ENCODE measurements at regions not wholly inside any gene's neighbourhood (a gene's known extent, or its start where the extent isn't known, plus 50 kb on each side); places are given as distances from the start of the nearest gene placed in this dataset.
A peak's percentile ranks its signal among the peaks of the same experiment; 100 is the strongest.
"Not testable (repeated sequence)": the region's sequence is repeated elsewhere in the genome, so short reads cannot be mapped to it uniquely, and the experiment has no call there.

DNA sequence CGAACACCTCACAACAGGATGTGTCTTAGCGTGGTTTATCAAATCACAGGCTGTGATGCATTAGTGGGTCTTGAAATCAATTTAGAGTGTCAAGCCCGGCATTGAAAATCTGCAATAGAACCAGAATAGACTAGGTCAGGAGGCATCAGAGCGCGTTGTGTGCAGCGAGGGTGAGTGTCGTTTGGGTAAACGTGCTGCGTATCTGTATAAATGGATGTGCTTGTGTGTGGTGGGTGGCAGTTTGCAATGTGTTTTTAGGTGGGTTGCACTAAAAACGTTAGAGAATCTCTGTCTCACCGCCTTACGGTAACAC, 121.0 kb upstream of the SULF2 start:
- no peak for DNase-seq

DNA sequence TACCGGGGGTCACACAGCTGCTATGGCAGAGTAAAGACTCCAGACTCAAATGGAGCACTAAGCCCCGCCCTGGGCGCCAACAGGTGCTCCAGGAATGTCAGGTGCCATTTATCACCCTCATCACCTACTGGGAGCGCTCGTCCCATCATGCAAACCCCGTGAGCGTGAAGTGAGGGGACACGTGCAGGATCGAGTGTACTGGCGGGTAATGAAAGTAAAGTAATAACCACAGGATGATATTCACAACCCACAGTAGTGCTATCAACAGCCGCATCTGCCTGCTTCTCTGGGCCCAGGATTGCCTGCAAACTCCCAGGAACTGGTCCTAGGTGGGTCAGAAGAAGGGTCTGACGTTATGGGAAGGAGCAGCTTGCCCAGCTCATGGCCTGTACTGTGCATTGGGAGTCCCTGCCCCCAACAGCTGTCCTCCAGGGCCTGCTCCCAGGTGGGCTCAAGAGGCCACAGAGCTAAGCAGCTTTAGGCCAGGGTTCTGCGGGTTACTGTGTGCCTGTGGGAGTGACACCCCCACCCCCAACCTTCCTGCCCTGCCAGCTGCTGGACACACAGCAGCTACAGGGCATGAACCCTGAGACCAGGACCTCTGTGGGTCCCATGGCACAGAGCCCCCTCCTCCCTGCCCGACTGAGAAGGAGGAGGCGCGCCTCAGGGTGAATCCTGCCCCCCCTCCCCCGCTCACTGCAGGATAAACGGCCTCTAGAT, 120.5 kb upstream of the SULF2 start:
- DNase-seq: no peak

DNA sequence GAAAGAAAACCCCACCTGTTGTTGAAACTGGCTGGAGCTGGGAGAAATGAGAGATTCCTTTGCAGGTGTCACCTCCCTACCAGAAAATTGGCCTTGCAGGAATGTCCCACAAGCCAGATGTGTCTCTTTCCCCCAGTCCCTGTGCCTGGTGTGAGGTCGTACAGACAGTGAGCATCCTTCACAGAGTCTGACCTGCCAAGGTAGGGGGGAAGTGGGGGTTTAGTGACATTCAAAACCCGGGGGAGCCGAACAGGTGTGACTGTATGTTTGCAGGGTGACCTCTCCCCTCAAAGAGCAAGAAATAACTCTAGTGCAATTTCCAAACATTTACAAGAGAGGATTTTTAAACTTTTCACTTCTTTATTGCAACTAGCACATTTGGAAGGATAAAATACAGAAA, 117.7 kb upstream of the SULF2 start:
- not testable (repeated sequence) for DNase-seq

DNA sequence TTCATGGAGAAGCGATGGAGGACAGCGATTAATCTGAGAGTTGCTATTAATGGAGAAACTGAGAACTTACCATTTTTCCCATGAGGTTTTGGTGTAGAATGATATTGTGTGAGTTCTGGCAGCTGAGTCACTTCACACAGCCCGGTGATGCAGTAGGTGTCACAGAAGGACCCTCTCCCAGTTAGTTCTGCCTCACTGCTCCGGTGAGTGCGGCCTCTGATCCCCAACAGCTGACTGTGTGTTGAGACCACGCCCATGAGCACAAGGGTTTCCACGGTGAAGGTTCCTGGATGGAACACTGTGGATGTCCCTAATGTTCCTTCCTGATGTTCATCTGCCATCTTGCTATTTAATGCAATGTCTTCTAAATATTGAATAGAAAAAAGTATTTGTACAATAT, 114.0 kb upstream of the SULF2 start:
- DNase-seq: not testable (repeated sequence)

DNA sequence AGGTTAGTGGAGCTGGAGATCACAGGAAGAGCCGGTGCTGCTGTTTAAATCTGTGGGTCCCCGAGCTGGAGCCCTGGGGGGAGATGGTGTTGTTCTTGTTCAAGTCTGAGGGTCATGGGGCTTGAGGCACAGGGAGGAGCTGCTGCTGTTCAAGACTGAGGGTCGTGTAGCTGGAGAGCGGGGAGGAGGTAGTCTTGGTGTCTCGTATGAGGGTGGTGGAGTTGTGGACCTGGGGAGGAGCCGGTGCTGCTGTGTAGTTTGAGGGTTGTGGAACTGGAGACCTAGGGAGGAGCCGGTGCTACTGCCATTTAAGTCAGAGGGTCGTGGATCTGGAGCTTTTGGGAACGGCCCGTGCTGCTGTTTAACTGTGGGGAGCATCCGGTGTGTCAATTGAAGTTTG, 112.2 kb upstream of the SULF2 start:
- DNase-seq: no peak

DNA sequence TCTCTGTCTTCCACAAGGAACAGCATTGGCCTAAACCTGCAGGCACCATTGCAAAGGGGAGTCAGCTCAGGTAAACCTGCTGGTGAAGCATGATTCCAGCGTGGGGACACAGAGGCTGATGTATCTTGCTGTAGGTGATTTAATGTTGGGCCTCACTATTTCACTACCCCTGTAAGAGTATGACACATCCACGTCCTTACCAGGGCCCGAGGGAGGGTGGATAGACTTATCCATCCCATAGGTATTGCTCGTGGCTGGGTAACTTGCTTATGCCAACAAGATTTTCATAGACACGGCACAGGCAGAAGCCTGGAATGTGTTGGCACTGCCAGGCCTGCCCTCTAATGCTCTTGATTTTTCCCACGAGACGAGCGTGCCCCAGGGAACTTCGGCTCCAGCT, 107.4 kb upstream of the SULF2 start:
- not testable (repeated sequence) for DNase-seq

DNA sequence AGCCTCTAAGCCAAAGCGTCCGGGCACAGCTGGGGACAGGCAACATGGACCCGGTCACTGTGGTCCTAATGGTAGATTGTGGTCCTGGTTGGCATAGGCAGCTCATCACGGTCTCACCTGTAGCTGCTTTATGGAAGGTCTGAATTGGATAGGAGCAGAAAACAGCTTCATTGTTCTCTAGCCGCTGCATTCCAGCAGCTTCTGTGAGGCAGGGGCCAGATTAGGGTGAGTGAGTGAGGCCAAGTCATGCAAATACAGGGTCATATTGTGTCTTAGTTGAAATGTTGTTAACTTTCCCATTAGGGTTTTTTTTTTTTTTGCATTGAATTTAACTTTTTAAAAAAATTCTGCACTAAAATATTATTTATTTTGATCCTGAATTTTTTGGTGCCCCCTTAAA, 105.4 kb upstream of the SULF2 start:
- DNase-seq: not testable (repeated sequence)

DNA sequence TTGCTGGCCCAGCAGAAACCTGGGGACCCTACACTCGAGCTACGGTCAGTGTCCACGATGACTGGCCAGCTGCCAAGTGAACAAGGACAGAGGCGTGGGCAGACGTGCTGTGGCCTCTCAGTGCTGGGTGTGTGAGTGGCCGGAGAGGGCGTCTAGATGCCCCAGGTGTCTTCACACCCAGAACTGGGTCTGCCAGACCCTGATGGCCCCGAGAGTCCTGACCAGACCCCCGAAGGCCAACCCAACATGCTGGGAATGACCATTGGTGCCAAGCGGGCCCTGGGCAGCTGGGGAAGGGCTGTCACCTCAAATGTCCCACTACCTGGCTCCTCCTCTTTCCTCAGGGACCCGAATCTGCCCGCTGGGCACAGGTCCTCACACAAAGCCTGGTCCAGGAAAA, 104.5 kb upstream of the SULF2 start:
- DNase-seq: not testable (repeated sequence)

DNA sequence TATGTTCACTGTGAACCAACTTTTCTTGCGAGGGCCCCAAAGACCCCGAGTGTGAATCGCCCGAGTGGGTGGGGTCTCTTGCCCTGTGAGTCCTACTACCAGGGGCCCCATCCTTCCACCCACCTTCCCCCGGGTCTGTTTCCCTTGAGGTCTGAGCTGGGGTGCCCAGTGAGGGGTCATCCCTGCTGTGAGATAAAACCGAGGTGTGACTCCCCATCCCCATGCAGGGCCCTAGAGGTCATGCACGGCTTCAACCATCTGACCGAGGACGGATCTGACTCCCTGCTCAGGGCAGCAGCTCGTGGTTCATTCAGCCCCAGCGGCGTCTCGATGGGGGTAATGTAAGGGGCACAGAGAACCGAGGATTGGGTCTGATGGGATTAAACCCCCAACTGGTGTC, 103.1 kb upstream of the SULF2 start:
- DNase-seq: no peak

DNA sequence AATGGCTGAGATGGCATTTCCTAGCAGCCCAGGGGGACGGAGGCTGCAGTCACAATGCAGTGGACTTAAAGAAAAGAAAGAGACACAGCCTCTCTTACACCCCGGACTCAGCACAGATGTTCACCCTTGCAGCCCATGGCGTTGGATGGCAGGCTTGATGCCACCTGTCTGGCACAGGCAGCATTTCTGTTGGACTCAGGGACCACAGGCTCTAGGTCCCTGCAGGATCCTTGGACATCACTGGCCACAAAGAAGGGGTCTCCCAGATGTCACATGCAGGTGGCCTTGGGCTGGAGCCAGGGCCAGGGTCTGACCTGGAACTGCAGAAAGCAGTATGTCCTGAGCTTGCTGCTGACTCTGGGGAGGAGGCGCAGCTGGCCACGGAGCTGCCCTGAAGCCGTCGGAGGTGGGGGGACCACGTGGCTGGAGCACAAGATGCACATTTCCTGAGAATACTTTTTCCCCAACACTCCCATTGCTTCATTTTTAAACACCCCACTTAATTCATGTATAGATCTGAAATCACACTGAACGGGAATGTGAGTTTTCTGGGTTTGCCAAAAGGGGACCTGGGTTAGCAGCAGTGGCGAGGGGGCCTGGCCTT, 102.3 kb upstream of the SULF2 start:
- DNase-seq: no peak

DNA sequence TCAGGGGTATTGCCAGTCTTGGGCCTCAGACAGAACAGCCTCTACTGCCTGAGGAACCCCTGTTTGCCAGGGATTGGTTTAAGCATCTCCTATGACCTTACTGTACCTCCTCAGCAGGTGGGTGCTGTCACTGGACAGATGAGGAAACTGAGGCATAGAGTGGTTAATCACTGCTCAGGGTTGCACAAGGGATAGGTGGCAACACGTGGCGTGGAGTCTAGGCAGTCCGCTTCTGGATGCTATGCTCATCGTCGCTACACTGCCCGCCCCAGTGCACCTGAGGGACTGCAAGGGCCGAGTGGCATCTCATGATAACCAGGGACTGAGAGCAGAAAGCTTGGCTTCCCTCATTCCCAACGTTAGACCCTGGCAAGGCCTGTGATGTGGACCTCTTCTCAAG, 101.8 kb upstream of the SULF2 start:
- no peak for DNase-seq

DNA sequence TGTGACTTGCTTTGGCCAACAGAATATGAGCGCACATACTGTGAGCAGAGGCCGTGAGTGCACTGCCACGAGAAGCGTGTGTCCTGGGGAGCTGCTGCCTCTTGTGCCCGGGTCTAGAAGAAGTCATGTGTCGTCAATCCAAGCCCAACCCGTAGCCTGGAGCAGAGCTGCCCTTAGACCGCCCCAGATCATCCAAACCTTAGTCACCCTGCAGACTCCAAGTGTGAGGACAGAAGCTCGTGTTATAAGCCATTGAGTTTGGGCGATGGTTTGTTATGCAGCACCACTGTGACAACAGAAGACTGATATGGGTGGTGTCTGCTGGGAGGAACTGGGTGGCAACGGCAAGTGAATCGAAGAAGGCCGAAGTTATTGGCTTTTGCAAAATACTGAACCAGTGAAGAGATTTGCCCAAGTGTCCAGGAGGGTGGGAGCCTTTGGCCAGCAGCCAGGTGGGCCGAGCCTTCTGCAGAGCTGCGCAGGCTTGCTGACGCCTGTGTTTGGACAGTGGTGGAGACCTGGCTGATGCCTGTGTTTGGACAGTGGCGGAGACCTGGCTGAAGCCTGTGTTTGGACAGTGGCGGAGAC, 101.3 kb upstream of the SULF2 start:
- no peak for DNase-seq

DNA sequence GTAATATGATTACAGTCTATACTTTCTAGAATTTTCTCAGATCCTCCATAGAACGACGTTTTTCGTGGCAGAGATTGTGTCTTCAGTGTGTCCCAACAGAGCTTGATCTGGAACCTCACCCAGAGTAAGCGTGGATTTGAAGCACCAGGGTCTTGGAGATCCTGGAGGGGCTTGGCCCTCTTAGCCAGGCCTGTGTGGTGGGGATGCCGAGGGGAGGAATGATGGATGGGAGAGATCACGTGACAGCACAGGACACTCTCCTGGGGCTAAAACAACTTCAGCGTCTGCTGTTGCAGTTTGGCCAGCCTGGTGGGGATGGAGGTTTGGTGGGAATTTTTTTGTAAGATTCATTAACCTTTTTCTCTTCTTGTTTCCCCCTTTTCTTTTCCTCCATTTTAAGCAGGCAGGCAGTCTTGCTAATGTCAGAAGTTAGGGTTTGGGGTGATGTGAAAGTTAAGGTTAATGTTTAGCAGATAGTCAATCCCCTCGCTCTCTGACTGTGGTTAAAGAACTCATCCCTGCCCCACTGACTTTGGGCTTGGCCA, 100.7 kb upstream of the SULF2 start:
- no peak for DNase-seq

DNA sequence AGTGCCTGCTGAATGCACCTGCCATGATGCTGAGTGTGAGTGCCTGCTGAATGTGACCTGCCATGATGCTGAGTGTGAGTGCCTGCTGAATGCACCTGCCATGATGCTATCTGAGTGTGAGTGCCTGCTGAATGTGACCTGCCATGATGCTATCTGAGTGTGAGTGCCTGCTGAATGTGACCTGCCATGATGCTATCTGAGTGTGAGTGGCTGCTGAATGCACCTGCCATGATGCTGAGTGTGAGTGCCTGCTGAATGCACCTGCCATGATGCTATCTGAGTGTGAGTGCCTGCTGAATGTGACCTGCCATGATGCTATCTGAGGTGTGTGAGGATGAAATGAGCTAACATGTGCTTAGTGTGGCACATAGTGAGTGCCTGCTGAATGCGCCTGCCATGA, 98.7 kb upstream of the SULF2 start:
- DNase-seq: not testable (repeated sequence)

DNA sequence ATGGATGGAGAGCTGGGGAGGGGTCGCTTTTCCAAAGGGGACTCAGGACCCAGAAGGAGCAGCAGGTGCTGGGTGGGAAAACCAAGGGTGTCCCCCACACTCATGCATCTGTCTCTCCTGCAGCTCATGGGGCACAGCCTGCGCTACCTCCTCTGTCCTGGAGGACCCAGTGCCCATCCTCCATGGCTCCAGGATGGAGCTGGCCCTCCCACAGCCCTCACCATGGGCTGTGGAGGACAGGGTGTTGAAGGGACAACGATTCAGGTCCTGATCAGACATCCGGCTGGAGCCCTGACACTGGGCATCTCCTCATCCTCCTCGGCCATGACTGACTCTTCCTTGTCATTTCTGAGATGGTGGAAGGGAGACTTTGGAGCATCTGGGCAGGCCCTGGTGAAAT, 97.9 kb upstream of the SULF2 start:
- DNase-seq: no peak

DNA sequence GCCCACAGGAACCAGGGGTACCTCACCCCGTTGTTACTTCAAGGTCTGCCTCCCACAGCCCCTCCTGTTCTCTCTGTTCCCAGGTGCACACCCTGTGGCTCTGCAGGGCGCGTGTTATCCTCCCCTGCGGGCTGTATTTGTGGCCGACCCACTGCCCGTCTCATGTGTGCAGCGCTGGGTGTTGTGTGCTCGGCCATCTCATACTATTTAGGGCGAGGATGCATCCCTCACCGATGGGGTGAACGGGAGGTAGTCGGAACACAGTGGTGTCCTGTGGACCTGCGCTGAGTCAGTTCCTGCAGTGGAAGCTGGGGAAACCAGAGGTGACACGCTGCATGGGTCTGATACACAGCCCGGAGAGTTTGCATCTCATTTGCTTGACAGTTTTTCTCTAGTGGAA, 94.5 kb upstream of the SULF2 start:
- no peak for DNase-seq

DNA sequence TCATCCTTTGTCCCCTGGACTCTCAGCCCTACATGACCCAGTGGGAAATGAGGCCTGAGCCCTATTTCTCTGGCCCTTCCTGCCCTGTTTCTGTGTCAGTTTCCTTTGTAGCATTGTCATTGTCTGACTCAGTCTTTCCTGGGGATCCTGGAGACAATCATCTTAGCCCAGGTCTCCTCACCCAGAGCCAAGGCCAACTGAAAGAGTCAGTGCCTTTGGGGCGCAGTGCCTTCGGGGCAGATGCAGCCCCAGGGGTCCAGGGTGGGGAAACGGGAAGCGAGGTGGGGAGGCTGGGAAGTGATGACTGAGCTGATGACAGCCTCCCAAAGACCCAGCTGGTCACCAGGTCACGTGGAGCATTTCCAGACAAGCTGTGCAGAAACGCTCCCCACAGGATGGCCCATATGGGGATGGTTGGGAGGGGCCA, 93.3 kb upstream of the SULF2 start:
- DNase-seq: no peak

DNA sequence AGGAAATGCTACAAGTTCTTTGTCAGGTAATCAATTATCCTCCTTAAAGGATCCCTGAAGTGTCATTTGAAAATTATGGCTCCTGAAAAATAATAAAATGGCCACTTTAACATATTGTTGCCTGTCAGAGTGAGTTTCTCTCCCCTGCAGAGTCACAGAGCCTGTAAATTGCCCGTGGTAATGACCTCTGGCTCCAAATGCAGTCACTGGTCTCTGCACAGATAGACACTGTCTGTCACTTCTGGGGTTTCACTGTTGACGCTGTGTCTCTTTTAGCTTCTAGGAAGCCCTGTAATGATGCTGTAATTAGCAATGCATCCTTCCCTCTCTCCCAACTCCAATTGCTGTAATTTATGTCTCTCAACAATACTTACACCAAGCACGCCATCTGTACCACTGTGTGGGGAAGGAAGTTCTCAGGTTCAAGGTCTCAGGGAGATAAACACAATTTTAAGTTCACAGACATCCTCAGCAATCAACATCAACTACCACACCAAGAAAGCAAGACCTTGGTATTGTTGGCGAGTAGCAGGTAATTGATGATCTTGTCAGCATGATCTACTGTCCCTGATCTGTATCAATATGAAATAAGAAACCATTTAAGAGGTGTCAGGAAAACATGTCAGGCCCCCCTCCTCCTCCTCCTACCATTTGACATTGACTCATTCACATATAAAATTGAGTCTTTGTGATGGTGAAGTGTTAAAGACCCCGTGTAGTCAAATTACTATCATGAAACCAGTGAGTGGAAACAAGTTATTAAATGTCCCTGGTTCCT, 91.2 kb upstream of the SULF2 start:
- peak; percentile 7 for DNase-seq

DNA sequence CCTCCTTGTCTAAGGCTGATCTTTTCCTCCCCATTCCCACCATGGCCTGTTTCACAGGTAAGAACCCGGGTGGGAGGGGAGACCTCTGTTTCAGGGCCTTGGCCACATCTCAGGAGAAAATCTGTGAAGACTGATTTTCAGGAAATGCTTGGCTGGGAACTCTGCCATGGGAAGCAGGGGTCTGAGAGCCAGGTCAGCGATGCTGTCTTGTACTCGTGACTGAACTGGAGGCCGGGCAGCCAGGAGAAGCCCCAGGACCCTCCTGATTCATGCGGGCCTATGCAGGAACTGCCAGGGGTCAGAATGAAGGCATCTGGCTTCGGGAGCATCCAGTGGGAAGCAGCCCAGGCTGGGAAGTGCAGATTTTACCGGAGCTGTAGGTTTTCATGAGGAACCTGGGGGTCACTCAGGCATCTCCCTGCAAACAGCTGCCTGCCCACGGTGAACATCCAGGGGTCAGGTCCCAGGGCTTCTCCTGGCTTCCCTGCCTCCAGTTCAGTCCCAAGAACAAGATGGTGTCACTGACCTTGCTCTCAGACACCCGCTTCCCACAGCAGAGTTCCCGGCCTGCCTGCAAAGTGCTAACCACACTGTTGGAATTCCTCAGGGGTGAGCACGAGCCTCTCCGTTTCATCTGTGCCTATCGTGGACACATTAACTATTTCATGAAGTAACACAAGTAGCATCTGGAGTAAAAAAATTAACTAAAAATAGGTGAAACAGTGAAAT, 90.2 kb upstream of the SULF2 start:
- DNase-seq: no peak

DNA sequence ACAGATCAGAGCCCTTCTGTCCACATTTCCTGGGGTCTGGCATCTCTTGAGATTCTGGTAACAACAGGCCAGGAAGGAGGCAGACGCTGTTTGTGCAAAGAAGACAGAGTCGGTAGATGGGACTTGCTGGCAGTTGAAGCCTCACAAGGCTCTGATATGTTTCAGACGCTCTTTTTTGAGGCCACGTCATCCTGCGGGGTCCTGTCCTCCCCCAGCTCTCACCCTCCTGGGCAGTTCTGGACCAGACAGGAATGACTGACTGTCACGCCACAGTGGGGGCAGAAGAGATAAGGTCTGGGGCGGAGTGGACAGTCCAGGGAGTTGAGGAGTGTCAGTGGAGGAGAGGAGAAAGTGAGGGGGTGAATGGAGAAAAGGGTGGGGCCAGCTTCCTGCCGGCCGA, 87.1 kb upstream of the SULF2 start:
- no peak for DNase-seq

DNA sequence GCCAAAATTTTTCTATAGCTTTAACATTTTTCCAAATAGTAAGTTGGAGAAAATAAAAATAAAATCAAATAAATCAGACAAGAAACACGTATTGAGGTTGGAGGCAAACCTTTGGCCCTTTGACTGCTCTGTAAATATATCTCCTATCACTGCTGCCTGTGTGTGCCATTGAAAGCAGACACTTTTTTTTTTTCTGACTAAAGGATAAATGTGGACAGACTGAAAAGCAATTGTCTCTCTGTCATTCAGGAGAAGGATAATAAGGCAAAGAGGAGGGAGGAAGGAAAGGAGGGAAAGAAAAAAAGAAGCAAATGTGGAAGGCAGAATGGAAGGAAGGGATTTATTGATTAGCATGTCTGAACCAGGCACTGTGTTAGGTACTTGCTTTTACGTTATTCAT, 85.2 kb upstream of the SULF2 start:
- no peak for DNase-seq

DNA sequence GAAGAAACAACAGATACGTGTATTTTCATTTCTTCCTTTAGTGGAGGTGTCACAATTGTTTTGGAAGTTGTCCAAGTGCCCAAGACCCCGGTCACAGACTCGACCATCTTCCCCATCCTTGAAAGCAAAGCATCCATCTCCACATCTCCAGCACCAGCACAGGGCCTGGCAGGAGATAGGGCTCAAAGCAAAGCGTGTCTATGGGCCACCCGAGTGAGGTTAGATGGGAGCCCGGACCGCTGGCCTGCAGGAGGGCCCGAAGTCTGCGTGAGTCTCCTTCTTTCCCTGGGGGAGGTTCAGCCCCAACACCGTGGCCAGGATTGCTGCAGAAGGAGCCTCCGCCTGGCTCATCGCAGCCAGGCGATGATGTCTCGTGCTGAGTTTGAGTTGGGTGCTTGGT, 83.5 kb upstream of the SULF2 start:
- DNase-seq: no peak

DNA sequence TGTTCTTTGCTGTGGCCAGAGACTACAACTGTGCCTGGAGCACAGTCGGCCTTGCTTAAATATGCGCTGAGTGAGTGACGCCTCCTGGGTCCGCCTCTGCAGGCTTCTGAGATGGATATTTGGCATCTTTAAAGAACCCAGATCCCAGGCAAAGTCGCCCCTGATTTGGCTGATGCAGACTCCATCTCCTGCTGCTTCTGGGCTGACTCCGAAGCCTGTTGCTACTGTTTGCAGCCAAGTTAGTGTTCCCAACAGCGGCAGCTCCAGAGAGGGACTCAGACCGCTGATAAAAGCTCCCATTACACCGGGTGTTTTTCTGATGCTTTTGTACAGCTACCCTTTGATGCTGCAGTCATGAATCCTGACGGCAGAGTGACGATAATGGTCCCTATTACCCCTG, 83.0 kb upstream of the SULF2 start:
- no peak for DNase-seq
